ENCODE measurements at regions not wholly inside any gene's neighbourhood (a gene's known extent, or its start where the extent isn't known, plus 50 kb on each side); places are given as distances from the start of the nearest gene placed in this dataset.
A peak's percentile ranks its signal among the peaks of the same experiment; 100 is the strongest.

DNA sequence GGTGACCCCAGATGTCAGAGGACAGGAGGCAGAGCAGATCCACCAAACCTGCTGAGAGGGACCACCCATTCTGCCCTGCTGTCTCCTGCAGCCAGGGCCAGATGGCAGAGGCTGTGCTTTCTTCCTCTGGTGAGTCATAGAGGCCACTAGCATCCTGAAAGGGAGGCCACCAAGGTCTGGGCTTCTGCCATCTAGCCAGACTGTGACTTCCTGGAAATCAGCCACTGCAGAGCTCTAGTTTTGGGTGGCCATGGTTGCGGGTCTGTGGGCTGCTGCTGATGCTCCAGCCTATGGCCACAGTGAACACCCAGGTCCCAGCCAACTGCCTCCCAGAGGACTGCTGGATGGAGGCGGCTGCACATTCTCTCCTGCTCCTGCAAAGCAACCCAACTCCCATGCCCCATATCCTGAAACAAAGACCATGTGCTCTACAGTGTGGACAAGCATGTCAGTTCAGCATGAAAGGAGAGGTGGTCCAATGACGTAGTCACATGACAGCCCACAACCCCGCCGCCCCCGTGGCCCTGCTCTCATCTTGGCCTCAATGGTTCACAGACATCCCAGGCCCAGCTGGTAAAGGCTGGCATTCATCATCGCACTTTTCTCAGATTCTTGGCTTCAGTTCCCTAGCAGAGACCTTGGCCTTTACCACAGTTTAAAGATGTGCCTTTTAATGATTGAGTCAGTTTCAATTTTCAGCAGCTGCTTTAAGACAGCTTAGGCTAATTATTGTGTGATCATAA, 73.9 kb upstream of the CXCL12 start:
- no peak for DNase-seq (ENCODE audit: low read depth)
- H3K4me3 ChIP-seq (replicated peaks; ENCODE audit: low read depth, low read length), result no peak overlapping the region
- TF ChIP-seq, protein P1, sequence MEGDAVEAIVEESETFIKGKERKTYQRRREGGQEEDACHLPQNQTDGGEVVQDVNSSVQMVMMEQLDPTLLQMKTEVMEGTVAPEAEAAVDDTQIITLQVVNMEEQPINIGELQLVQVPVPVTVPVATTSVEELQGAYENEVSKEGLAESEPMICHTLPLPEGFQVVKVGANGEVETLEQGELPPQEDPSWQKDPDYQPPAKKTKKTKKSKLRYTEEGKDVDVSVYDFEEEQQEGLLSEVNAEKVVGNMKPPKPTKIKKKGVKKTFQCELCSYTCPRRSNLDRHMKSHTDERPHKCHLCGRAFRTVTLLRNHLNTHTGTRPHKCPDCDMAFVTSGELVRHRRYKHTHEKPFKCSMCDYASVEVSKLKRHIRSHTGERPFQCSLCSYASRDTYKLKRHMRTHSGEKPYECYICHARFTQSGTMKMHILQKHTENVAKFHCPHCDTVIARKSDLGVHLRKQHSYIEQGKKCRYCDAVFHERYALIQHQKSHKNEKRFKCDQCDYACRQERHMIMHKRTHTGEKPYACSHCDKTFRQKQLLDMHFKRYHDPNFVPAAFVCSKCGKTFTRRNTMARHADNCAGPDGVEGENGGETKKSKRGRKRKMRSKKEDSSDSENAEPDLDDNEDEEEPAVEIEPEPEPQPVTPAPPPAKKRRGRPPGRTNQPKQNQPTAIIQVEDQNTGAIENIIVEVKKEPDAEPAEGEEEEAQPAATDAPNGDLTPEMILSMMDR (IDR thresholded peaks at IDR 0.05; ENCODE audit: low read length, missing control alignments), result no peak

DNA sequence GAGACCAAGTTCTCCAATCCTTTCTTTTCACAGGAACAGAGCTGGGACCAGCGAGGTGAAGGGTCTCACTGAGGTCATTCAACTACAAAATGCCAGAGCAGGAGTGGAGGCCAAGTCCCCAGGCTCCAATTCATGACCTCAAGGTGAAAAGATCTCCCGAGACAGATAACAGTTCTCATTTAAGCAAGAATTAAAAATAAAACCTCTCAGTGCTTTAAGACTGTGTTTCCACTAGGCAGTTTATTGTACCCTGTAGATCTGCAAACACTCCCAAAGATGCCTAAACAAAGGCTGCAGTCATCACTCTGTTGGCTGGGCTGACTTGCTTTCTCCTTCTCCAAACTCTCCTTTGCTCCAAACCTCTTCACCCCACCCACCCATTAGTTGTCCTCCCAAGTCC, 74.8 kb upstream of the CXCL12 start:
- DNase-seq (ENCODE audit: low read depth), result no peak
- H3K4me3 ChIP-seq (replicated peaks; ENCODE audit: low read depth, low read length), result no peak overlapping the region
- TF ChIP-seq, protein P1 (IDR thresholded peaks at IDR 0.05; ENCODE audit: low read length, missing control alignments), result no peak

DNA sequence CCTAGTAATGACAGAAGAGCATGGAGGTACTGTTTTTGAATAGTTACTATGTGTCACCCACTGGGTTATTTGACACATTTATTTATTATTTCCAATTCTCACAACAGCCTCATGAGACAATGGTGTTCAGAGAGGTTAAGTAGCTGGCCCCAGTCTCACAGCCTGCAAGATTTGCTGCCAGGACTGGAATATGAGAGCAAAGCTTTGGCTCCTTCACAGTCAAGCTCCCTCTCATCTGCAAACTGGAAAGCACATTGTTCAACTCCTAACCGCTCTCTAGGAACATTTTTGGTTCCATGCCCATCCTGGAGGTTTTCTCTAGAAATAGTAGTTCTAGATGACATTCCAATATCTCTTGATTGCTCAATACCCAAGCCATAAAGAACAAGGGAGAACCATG, 75.5 kb upstream of the CXCL12 start:
- no peak overlapping the region for H3K4me3 ChIP-seq (replicated peaks; ENCODE audit: low read depth, low read length)
- TF ChIP-seq, protein P1 (IDR thresholded peaks at IDR 0.05; ENCODE audit: low read length, missing control alignments), result no peak
- peak; percentile 88 for DNase-seq (ENCODE audit: low read depth)

DNA sequence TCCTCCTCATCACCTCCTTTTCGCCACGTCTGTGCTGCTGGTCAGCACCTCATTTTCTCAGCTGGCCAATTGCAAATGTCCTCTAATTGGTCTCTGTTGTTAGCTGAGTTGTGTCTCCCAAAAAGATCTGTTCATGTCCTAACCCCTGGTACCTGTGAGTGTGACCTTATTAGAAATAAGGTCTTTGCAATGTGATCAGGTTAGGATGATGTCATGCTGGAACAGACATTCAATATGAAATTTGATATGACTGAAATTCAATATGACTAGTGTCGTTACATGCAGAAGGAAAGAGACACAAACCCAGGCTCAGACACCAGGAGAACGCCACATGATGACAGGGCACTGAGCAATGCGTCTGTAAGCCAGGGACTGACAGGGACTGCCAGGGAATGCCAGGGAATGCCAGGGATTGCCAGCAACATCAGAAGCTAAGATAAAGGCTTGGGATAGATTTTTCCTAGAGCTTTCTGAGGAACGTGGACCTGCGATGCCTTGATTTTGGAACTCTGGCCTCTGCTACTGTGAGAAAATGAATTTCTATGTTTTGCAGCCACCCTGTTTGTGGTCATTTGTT, 77.5 kb upstream of the CXCL12 start:
- TF ChIP-seq, protein P1 (IDR thresholded peaks at IDR 0.05; ENCODE audit: low read length, missing control alignments), result no peak
- H3K4me3 ChIP-seq (replicated peaks; ENCODE audit: low read depth, low read length), result no peak overlapping the region
- DNase-seq (ENCODE audit: low read depth), result no peak

DNA sequence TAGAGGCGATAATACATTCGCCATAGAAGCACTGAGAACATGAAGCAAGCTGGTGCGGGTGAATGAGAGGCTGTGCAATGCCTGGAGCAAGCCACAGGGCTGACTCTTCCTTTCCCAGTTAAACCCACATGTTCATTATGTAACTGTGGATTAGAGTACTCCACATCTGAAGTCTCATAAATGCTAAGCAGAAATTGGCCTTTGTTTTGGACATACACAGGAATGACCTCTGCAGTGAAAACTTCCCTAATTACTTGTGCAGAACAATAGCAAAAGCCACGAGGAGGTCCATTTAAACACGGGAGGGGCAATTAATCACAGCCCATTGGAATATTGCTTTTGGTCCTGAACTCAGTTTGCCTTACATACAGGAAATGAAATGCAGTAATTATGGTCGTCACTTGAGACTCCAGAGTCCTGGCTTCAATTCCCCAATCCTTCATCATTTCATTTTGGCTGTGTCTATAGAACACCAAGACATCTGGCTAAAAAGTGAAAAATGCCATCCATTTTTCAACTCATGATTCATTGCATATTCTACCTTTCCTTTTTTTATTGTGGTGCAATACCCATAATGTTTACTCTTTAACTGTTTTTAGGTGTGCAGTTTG, 78.7 kb upstream of the CXCL12 start:
- TF ChIP-seq, protein P1 (IDR thresholded peaks at IDR 0.05; ENCODE audit: low read length, missing control alignments), result no peak
- peak; percentile 42 for DNase-seq (ENCODE audit: low read depth)
- H3K4me3 ChIP-seq (replicated peaks; ENCODE audit: low read depth, low read length), result no peak overlapping the region

DNA sequence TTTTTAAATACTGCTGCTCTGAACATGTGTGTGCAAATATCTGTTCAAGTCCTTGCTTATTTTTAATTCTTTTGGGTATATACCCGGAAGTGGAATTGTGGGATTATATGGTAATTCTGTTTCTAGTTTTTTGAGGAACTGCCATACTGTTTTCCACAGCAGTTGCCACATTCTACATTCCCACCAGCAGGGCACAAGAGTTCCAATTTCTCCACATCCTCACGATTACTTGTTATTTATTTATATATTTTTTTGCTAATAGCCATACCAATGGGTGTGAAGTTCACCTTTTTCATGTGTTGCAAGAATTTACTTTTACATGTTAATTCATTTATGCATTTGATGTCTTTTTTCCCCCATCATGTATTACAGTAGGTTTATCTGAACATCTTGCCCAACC, 79.6 kb upstream of the CXCL12 start:
- TF ChIP-seq, protein P1 (IDR thresholded peaks at IDR 0.05; ENCODE audit: low read length, missing control alignments), result peak; percentile 8
- DNase-seq (ENCODE audit: low read depth), result no peak

More for the DNA sequence above, 79.6 kb upstream of the CXCL12 start:
- no peak overlapping the region for H3K4me3 ChIP-seq (replicated peaks; ENCODE audit: low read depth, low read length)

All from fibroblast of pulmonary artery (primary cell).